Esophagus muscularis mucosa (tissue), 4 donors: ENCODE measurements at regions not wholly inside any gene's neighbourhood (a gene's known extent, or its start where the extent isn't known, plus 50 kb on each side); places are given as distances from the start of the nearest gene placed in this dataset.

ENCODE experiments used
- EP300 ChIP-seq: sonication (generic); formaldehyde crosslinking; IDR thresholded peaks from one replicate; pipeline ENCODE4 v1.6.1; 2017; ENCODE audit warnings: antibody characterized with exemption
- POLR2A ChIP-seq: fragments of 450-650 bp; IDR thresholded peaks from one replicate; pipeline ENCODE4 v1.6.1; 2017; ENCODE audit warnings: antibody characterized with exemption, moderate library complexity, mild to moderate bottlenecking, low read depth
- TF ChIP-seq, protein P1 (sequence below), 3 experiments: fragments of 200-600 bp in 2 of 3; fragments of 450-650 bp in 1 of 3; sonication (generic) in 2 of 3; IDR thresholded peaks; one replicate each; pipeline ENCODE4 v1.5.1; 2017 to 2019; ENCODE audit warnings: antibody characterized with exemption in 3 of 3, mild to moderate bottlenecking in 2 of 3, moderate library complexity in 1 of 3

DNA sequence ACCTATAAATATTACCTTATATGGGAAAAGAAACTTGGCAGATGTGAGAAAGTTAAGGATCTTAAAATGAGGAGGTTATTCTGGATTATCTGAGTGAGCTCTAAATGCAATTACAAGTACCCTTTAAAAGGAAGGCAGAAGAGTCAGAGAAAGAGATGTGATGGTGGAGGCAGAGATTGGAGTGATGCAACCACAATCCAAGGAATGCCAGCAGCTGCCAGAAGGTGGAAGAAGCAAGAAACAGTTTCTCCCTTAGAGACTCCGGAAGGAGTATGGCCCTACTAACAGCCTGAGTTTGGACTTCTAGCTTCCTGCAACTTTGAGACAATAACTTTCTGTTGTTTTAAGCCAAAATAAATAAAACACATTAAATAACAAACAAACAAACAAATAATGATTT is 108.7 kb upstream of the PRLR start:
- TF ChIP-seq, protein P1, sequence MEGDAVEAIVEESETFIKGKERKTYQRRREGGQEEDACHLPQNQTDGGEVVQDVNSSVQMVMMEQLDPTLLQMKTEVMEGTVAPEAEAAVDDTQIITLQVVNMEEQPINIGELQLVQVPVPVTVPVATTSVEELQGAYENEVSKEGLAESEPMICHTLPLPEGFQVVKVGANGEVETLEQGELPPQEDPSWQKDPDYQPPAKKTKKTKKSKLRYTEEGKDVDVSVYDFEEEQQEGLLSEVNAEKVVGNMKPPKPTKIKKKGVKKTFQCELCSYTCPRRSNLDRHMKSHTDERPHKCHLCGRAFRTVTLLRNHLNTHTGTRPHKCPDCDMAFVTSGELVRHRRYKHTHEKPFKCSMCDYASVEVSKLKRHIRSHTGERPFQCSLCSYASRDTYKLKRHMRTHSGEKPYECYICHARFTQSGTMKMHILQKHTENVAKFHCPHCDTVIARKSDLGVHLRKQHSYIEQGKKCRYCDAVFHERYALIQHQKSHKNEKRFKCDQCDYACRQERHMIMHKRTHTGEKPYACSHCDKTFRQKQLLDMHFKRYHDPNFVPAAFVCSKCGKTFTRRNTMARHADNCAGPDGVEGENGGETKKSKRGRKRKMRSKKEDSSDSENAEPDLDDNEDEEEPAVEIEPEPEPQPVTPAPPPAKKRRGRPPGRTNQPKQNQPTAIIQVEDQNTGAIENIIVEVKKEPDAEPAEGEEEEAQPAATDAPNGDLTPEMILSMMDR (IDR thresholded peaks at IDR 0.05): no peak
- no peak for TF ChIP-seq EP300
- TF ChIP-seq POLR2A: no peak
